HepG2 (cell line): ENCODE measurements at regions not wholly inside any gene's neighbourhood (a gene's known extent, or its start where the extent isn't known, plus 50 kb on each side); places are given as distances from the start of the nearest gene placed in this dataset.

Experiments used
- ATAC-seq: fragments of 200-7000 bp; cut with Tn5 transposase; 3 replicates; pipeline ENCODE4 v1.9.1; 2020; ENCODE audit warnings: mild to moderate bottlenecking, moderate library complexity
- BruUV-seq: library from RNA; stranded (reverse); fragments of 400-500 nt; replicated peaks from 2 replicates; lab custom pipeline; 2021; lab: Mats Ljungman, UMichigan
- CTCF ChIA-PET: fragments of 300-600 bp; formaldehyde crosslinking; extraction: SDS; loops from one replicate; lab custom pipeline; 2021; ENCODE audit warnings: low total read pairs, inconsistent platforms, low intra/inter-chr PET ratio; lab: Yijun Ruan, JAX
- POLR2A ChIA-PET: fragments of 350-600 bp; sonication (Branson Sonifier 250); formaldehyde crosslinking; loops from one replicate; lab custom pipeline; 2020; ENCODE audit warnings: antibody characterized with exemption, inconsistent platforms; lab: Yijun Ruan, JAX
- DNase-seq: peaks from one replicate; pipeline ENCODE4 v3.0.0-alpha.2; 2015; ENCODE audit warnings: low spot score
- FAIRE-seq: peaks from 3 replicates; lab custom pipeline; 2011; peaks lifted over from hg19 to GRCh38; lab: Jason Lieb, UNC
- H2AFZ ChIP-seq: one replicate; pipeline ENCODE4 v1.6.1; 2011; ENCODE audit warnings: low read length, inconsistent platforms
- H3K27ac ChIP-seq: fragments of 300-600 bp; 3 replicates; pipeline ENCODE4 v1.8.0; 2011; ENCODE audit warnings: mixed run types, mild to moderate bottlenecking, mixed read lengths, low read length, inconsistent platforms; ENCODE audit not compliant: insufficient read depth; ENCODE audit errors: extremely low read length
- H3K27me3 ChIP-seq, 2 experiments: fragments of 200-600 bp in 1 of 2; 2 replicates in 1 of 2; 3 replicates in 1 of 2; pipeline versions ENCODE4 v1.6.0 to v1.8.0; 2011; ENCODE audit warnings: low read length in 2 of 2, mild to moderate bottlenecking in 2 of 2, moderate library complexity in 2 of 2, inconsistent platforms in 1 of 2; ENCODE audit not compliant: insufficient read depth in 2 of 2, control insufficient read depth in 1 of 2
- H3K36me3 ChIP-seq, 2 experiments: fragments of 200-600 bp in 1 of 2; replicated peaks in 1 of 2; 2 replicates in 1 of 2; 3 replicates in 1 of 2; pipeline versions ENCODE4 v1.5.1 to v1.8.0; 2011; ENCODE audit warnings: low read length in 2 of 2, inconsistent platforms in 1 of 2; ENCODE audit not compliant: insufficient read depth in 2 of 2, control insufficient read depth in 1 of 2
- H3K4me1 ChIP-seq: 2 replicates; pipeline ENCODE4 v1.5.1; 2012; ENCODE audit warnings: low read length, inconsistent platforms; ENCODE audit not compliant: insufficient read depth
- H3K4me2 ChIP-seq: 2 replicates; pipeline ENCODE4 v1.6.0; 2011; ENCODE audit warnings: low read depth, low read length, inconsistent platforms
- H3K4me3 ChIP-seq, 3 experiments: fragments of 200-600 bp in 1 of 3; sonication (generic), shearing (Covaris generic) in 1 of 3; replicated peaks in 1 of 3; 2 replicates each; pipeline ENCODE4 v1.5.1; 2011 to 2016; ENCODE audit warnings: low read length in 3 of 3, inconsistent platforms in 2 of 3, low read depth in 2 of 3, mild to moderate bottlenecking in 2 of 3, control low read depth in 1 of 3, mixed read lengths in 1 of 3; ENCODE audit not compliant: insufficient read depth in 1 of 3
- H3K79me2 ChIP-seq: one replicate; pipeline ENCODE4 v1.6.1; 2011; ENCODE audit warnings: low read length, inconsistent platforms; ENCODE audit not compliant: insufficient read depth
- H3K9ac ChIP-seq: 2 replicates; pipeline ENCODE4 v1.6.0; 2011; ENCODE audit warnings: mild to moderate bottlenecking, low read depth, low read length, inconsistent platforms; ENCODE audit not compliant: insufficient read depth
- H3K9me3 ChIP-seq: 2 replicates; pipeline ENCODE4 v1.5.1; 2012; ENCODE audit warnings: mild to moderate bottlenecking, low read length
- H4K20me1 ChIP-seq: 2 replicates; pipeline ENCODE4 v1.6.0; 2011; ENCODE audit warnings: inconsistent platforms, mild to moderate bottlenecking, low read length, moderate library complexity; ENCODE audit not compliant: insufficient read depth
- ATF7 ChIP-seq, 2 experiments: fragments of 450-650 bp in 1 of 2; sonication (generic) in 1 of 2; formaldehyde crosslinking in 1 of 2; IDR thresholded peaks; 2 replicates each; pipeline versions ENCODE4 v1.4.0 to v1.6.1; 2016 to 2020; ENCODE audit warnings: antibody characterized with exemption in 1 of 2, mild to moderate bottlenecking in 1 of 2, missing genetic modification reagents in 1 of 2
- KLF12 ChIP-seq: sonication (generic); formaldehyde crosslinking; IDR thresholded peaks from 2 replicates; pipeline ENCODE4 v1.4.0; 2020; ENCODE audit warnings: missing genetic modification reagents, borderline replicate concordance
- RFX5 ChIP-seq: IDR thresholded peaks from 2 replicates; pipeline ENCODE4 v1.6.1; 2011; ENCODE audit warnings: low read depth, low read length, improper control_type of control experiment
- U2AF1 ChIP-seq: fragments of 200-400 bp; formaldehyde crosslinking; optimal IDR thresholded peaks from 2 replicates; pipeline ENCODE3; 2017; ENCODE audit warnings: mild to moderate bottlenecking, low read depth, low read length
- WGBS: methylation state at CpG from one replicate; pipeline ENCODE4 v1.1.6; 2017; ENCODE audit warnings: low lambda C conversion rate; 5-methylcytosine and 5-hydroxymethylcytosine counted together
- in situ Hi-C: cut with HindIII; loops from 2 replicates; pipeline ENCODE4 v1.10.0; 2017; ENCODE audit warnings: low pct_unique_long_range_greater_than_20kb; ENCODE audit not compliant: extremely low pct_ligation_motif_present
- intact Hi-C: fragments of 100-400 bp; cut with micrococcal nuclease; formaldehyde crosslinking; loops from one replicate; pipeline ENCODE4 v1.10.0; 2022; ENCODE audit not compliant: unreplicated experiment

DNA sequence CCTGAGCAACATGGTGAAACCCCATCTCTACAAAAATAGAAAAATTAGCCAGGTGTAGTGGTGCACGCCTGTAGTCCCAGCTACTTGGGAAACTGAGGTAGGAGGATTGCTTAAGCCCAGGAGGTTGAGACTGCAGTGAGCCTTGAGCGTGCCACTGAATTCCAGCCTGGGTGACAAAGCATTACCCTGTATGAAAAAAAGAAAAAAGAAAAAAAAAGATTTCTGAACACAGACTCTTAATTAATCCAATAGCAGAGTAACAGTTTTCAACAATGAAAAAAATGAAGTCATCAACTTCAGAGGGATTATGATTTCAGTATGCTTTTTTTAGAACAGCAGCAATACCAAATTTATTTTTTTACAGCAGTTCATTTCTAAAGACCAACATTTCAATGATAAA is 118.8 kb upstream of the TNPO1 start:
- TF ChIP-seq U2AF1, result no peak
- TF ChIP-seq, all 625 proteins: peak for 0
- H4K20me1 ChIP-seq, result no peaks in the 10 kb centered on the region
- no peak for DNase-seq
- H3K9me3 ChIP-seq, result no peaks in the 10 kb centered on the region
- ChIA-PET POLR2A (no interaction called here), CTCF (no interaction called here)
- no peak overlapping the region for H3K4me3 ChIP-seq
- intact Hi-C loops (no loop called here), in situ Hi-C loops (no loop called here)
- no peak overlapping the region for H3K4me2 ChIP-seq
- H3K27me3 ChIP-seq, result peaks cover 0 to 12% of the 10 kb centered on the region in 2 experiments; a peak in 1 of 5 replicates
- WGBS, result 23% methylated on average over 2 of the region's 2 CpGs
- no peak overlapping the region for H3K9ac ChIP-seq
- H3K36me3 ChIP-seq, result no peaks in the 10 kb centered on the region
- no peak for FAIRE-seq
- no peak overlapping the region for H3K27ac ChIP-seq
- no peaks in the 10 kb centered on the region for H3K79me2 ChIP-seq
- peaks cover 2% of the 10 kb centered on the region; the same call in 1 of the 2 replicates for H3K4me1 ChIP-seq
- no peak for ATAC-seq
- H2AFZ ChIP-seq, result no peak overlapping the region
- BruUV-seq, result no TSS peak

DNA sequence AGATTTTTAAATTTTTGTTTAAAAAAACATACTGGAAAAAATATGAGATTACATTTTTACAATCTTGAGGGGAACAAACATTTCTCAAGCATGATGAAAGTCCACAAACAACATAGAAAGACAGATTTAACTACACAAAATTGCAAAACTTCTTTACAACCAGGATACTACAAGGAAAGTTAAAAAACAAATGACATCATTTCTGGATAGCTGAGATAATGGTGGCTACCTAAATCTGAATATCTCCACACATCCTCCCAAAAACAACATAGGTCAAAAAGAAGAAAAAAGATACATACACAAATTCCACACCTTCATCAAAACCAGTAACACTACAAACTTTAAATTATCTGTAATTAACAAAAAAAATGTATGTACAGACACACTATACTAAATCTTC is 120.8 kb upstream of the TNPO1 start:
- DNase-seq (no peak), FAIRE-seq (no peak)
- Histone ChIP-seq H3K4me2 (no peak overlapping the region), H3K27ac (no peak overlapping the region), H2AFZ (no peak overlapping the region), H3K9me3 (no peaks in the 10 kb centered on the region), H3K36me3 (no peaks in the 10 kb centered on the region)
- no TSS peak for BruUV-seq
- TF ChIP-seq ATF7 (IDR thresholded peaks at IDR 0.05), result peak; percentile 69
- TF ChIP-seq ATF7 (CRISPR knock-in tag; IDR thresholded peaks at IDR 0.05), result no peak
- TF ChIP-seq KLF12, result no peak
- TF ChIP-seq RFX5, result no peak
- TF ChIP-seq, all 625 proteins: peak for 1
- intact Hi-C loops (no loop called here), in situ Hi-C loops (no loop called here)
- no peak overlapping the region for H3K4me3 ChIP-seq
- H3K9ac ChIP-seq, result no peak overlapping the region
- no peak for ATAC-seq
- ChIA-PET CTCF (no interaction called here), POLR2A (no interaction called here)
- no peaks in the 10 kb centered on the region for H4K20me1 ChIP-seq
- H3K4me1 ChIP-seq, result no peaks in the 10 kb centered on the region
- no peaks in the 10 kb centered on the region for H3K79me2 ChIP-seq
- H3K27me3 ChIP-seq, result peaks cover 0 to 17% of the 10 kb centered on the region in 2 experiments; a peak in 2 of 5 replicates
